ENCODE measurements at regions not wholly inside any gene's neighbourhood (a gene's known extent, or its start where the extent isn't known, plus 50 kb on each side); places are given as distances from the start of the nearest gene placed in this dataset.
A peak's percentile ranks its signal among the peaks of the same experiment; 100 is the strongest.

DNA sequence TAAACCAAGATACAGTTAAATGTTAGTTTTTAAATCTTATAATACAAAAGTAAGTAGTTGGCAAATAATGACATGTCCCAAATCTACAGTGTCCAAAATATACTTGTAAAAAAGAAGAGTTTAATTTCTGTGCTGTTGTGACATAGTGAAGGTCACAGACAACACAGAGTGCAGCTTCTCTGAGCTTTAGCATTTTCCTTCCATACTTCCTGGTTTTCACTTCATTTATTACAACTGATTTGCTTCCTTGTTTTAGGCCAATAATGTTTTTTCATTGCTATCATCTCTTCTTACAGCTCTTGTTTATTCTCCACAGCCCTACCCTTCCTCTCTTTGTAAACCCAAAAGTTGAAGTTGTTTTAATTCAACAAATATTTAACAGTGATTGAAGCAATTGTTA is 132.4 kb upstream of the TET2 start:
- DNase-seq = no peak
- Mint-ChIP-seq H3K4me1 (ENCODE audit: low read depth) (no peaks in the 10 kb centered on the region), H3K4me3 (no peak overlapping the region), H3K27me3 (ENCODE audit: low read depth) (peaks cover 2% of the 10 kb centered on the region), H3K9me3 (peaks cover 11% of the 10 kb centered on the region), H3K36me3 (ENCODE audit: insufficient read depth) (peaks cover 1% of the 10 kb centered on the region)
- ATAC-seq = no peak

DNA sequence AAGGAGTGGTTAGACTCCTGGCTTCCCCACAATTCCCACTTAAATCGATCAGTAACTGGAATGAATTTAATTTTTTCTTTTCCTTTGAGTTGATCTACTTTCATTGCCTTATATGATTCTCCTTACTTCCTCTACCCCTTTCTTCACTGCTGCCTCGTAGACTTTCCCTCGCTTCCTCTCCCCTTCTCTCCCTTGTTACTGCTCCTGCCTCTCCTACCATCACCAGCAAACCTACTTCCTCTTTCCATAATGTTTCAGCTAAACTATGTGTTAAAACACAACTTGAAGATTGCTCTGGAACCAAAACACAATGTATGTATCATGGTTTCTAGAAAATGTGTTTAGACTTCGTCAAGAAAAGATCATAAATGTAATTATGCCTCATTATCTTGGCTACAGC is 132.0 kb upstream of the TET2 start:
- Mint-ChIP-seq H3K4me1 (ENCODE audit: low read depth) (no peaks in the 10 kb centered on the region), H3K9me3 (peaks cover 11% of the 10 kb centered on the region), H3K36me3 (ENCODE audit: insufficient read depth) (peaks cover 1% of the 10 kb centered on the region), H3K4me3 (no peak overlapping the region), H3K27me3 (ENCODE audit: low read depth) (peaks cover 2% of the 10 kb centered on the region)
- ATAC-seq (no peak), DNase-seq (no peak)

DNA sequence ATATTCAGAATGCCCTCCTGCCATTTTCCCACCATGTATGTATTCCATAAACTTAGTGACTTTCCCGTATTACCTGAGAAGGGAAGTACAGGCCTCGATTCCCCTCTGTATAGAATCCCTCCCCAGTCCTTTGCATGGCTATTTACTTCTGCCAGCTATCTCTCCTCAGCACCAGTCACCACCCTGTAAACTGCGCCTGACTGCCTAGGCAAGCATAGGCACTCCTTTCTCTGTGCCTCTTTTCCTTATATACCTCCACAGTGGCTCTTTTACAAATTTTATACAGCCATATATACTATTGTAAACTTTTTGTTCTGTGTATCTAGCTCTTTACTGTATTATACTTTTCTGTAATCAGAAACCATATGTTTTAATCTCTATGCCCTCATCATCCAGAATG is 130.9 kb upstream of the TET2 start:
- Mint-ChIP-seq H3K4me1 (ENCODE audit: low read depth) (no peaks in the 10 kb centered on the region), H3K36me3 (ENCODE audit: insufficient read depth) (no peaks in the 10 kb centered on the region)

DNA sequence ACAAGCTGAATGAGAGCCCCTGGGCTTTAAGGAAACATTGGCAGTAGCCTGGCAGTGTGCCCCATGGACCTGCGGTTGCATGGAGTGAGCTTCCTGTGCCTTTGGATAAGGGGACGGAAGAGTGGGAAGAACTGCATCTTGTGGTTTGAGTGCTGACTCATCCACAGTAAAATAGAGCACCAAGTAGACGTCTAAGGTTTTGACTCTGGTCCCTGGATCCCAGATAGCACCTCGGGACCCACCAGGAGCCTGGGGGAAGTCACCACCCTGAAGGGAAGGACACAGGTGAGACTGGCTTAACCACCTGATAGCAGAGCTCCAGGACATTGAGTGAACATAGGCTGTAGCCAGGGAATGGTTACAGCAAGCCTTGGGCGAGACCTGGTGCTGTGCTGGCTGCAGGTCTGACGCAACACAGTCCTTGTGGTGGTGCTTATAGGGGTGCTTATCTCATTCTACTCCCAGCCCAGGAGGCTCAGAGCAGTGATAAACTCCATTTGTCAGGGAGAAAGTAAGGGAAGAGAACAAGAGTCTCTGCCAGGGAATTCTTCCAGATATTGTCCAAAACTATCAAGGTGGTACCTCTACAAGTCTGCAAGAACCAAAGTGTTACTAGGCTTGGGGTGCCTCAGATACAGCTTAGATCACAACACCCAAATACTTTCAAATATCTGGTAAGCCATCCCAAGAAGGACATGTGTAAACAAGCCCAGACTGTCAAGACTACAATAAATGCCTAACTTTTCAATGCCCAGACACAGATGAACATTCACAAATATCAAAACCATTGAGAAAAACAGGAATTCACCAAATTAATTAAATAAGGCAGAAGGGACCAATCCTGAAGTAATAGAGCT is 123.6 kb upstream of the TET2 start:
- Mint-ChIP-seq H3K27me3 (ENCODE audit: low read depth) (no peaks in the 10 kb centered on the region), H3K4me1 (ENCODE audit: low read depth) (no peaks in the 10 kb centered on the region), H3K9me3 (peaks cover 14% of the 10 kb centered on the region), H3K36me3 (ENCODE audit: insufficient read depth) (no peaks in the 10 kb centered on the region), H3K4me3 (no peak overlapping the region)
- ATAC-seq (no peak), DNase-seq (no peak)

More for the DNA sequence above, 130.9 kb upstream of the TET2 start:
- Mint-ChIP-seq H3K9me3 (peaks cover 3% of the 10 kb centered on the region), H3K27me3 (ENCODE audit: low read depth) (no peaks in the 10 kb centered on the region), H3K4me3 (no peak overlapping the region)
- DNase-seq (no peak), ATAC-seq (no peak)

DNA sequence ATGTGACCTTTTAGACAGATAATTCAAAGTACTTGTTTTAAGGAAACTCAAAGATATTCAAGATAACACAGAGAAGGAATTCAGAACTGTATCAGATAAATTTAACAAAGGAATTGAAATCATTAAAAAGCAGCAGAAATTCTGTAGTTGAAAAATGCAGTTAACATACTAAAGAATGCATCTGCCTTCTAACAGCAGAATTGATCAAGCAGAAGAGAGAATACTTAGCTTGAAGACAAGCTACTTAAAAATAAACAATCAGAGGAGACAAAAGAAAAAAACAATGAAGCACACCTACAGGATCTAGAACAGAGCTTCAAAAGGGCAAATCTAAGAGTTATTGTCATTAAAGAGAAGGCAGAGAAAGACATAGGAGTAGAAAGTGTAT is 123.0 kb upstream of the TET2 start:
- Mint-ChIP-seq H3K4me3 (no peak overlapping the region), H3K9me3 (peaks cover 11% of the 10 kb centered on the region), H3K4me1 (ENCODE audit: low read depth) (no peaks in the 10 kb centered on the region), H3K36me3 (ENCODE audit: insufficient read depth) (no peaks in the 10 kb centered on the region), H3K27me3 (ENCODE audit: low read depth) (no peaks in the 10 kb centered on the region)
- DNase-seq (no peak), ATAC-seq (no peak)

DNA sequence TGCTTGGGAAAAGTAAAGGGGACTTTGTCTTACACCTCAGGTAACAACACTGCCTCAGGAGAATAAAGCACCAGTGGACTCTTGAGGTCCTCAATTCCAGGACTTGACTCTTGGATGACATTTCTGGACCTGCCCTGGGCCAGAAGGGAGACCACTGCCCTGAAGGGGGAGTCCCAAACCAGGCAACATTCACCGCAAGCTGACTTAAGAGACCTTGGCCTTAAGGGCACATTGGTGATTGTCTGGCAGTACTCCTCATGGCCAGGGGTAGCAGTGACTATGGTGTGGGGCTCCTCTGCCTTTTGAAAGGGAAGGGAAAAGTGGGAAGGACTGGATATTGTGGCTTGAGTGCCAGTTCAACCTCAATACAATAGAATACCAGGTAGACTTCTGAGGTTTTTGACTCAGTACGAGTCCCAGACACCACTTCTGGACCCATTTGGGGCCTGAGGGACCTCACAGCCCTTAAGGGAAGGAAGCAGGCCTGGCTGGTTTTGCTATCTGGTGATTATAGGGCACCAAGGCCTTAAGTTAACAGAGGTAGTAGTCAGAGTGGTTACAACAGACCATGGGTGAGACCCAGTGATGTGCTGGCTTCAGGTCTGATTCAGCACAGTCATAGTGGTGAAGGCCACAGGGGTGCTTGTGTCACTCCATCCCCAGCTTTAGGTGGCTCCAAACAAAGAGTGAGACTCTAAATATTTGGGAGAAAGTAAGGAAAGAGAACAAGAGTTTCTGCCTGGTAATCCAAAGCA is 121.2 kb upstream of the TET2 start:
- DNase-seq (no peak), ATAC-seq (no peak)
- no peaks in the 10 kb centered on the region for H3K4me1 Mint-ChIP-seq (ENCODE audit: low read depth)
- H3K9me3 Mint-ChIP-seq = peaks cover 11% of the 10 kb centered on the region
- H3K36me3 Mint-ChIP-seq (ENCODE audit: insufficient read depth) = no peaks in the 10 kb centered on the region
- no peaks in the 10 kb centered on the region for H3K27me3 Mint-ChIP-seq (ENCODE audit: low read depth)
- H3K4me3 Mint-ChIP-seq = no peak overlapping the region

DNA sequence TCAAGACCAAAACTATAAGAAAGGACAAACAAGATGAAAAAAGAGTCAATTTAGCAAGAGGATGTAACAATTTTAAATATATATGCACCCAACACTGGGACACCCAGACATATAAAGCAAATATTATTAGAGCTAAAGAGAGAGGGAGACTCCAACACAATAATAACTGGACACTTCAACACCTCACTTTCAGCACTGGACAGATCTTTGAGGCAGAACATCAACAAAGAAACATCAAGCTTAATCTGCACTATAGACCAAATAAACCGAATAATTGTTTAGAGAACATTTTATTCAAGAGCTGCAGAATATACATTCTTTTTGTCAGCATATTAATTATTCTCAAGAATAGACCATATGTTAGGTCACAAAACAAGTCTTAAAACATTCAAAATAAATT is 109.7 kb upstream of the TET2 start:
- Mint-ChIP-seq H3K27me3 (ENCODE audit: low read depth) (no peaks in the 10 kb centered on the region), H3K4me1 (ENCODE audit: low read depth) (no peaks in the 10 kb centered on the region), H3K36me3 (ENCODE audit: insufficient read depth) (no peaks in the 10 kb centered on the region), H3K9me3 (peaks cover 13% of the 10 kb centered on the region), H3K4me3 (no peak overlapping the region)
- DNase-seq (no peak), ATAC-seq (no peak)

DNA sequence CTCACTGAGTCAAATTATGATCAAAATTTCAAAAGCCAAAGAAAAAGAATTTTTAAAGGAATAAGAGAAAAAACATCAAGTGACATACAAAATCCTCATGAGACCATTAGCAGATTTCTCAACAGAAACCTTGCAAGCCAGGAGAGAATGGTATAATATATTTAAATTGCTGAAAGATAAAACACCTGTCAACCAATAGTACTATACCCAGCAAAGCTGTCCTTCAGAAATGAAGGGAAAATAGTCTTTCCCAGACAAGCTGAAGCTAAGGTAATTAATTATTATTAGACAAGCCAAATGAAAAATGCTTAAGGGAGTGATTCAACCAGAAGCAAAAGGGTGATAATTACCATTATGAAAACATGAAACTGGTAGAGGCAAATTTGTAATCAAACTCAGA is 104.2 kb upstream of the TET2 start:
- H3K36me3 Mint-ChIP-seq (ENCODE audit: insufficient read depth) = no peaks in the 10 kb centered on the region
- no peak overlapping the region for H3K4me3 Mint-ChIP-seq
- H3K27me3 Mint-ChIP-seq (ENCODE audit: low read depth) = no peaks in the 10 kb centered on the region
- ATAC-seq (no peak), DNase-seq (no peak)
- H3K9me3 Mint-ChIP-seq = peaks cover 27% of the 10 kb centered on the region
- no peaks in the 10 kb centered on the region for H3K4me1 Mint-ChIP-seq (ENCODE audit: low read depth)

DNA sequence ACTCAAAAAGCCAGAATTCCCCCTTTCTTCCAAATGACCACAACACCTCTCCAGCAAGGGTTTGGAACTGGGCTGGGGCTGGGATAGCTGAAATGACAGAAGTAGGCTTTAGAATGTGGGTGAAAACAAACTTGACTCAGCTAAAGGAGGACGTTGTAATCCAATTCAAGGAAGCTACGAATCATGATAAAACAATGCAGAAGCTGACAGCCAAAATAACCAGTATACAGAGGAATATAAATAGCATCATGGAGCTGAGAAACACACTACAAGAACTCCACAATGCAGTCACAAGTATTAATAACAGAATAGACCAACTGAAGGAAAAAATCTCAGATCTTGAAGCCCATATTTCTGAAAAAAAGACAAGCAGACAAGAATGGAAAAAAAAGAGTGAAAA is 95.8 kb upstream of the TET2 start:
- ATAC-seq (no peak), DNase-seq (no peak)
- Mint-ChIP-seq H3K36me3 (ENCODE audit: insufficient read depth) (no peaks in the 10 kb centered on the region), H3K27me3 (ENCODE audit: low read depth) (peaks cover 3% of the 10 kb centered on the region), H3K9me3 (peaks cover 11% of the 10 kb centered on the region), H3K4me1 (ENCODE audit: low read depth) (no peaks in the 10 kb centered on the region), H3K4me3 (no peak overlapping the region)

DNA sequence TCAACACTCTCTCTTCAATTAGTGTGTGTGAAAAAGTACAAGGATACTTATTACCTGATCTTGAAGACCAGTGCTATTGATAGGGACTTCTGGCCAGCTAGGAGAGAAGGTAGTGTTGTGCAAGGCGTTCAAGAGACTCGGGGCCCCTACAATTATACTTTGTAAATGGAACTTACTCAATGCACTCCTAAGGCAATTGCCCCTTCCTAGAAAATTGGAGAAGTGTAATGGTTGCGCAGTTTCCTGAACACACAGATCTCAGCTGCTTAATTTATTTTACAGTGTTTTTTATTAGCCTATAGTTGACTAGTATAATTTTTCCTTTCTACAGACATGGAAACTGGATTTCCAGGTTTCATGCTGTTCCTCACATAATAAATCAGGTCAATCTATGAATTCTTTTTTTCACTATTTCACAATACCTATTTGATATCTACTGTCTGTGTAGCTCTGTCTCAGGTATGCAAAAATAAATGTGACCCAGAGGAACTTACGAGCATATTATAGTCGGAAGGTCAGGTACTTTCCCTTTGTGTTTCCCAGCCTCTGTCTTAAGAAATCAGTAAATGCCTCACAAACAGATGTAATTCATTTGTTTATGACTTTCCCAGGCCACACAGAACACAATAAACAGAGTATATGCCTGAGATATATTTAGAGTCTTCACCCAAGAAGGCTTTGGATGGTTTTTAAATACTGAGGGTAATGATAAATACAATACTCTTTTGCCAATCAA is 89.1 kb upstream of the TET2 start:
- peaks cover 2% of the 10 kb centered on the region for H3K9me3 Mint-ChIP-seq
- no peak for DNase-seq
- H3K4me3 Mint-ChIP-seq = no peak overlapping the region
- H3K36me3 Mint-ChIP-seq (ENCODE audit: insufficient read depth) = no peaks in the 10 kb centered on the region
- H3K27me3 Mint-ChIP-seq (ENCODE audit: low read depth) = no peaks in the 10 kb centered on the region
- ATAC-seq = no peak
- H3K4me1 Mint-ChIP-seq (ENCODE audit: low read depth) = peaks cover 44% of the 10 kb centered on the region

DNA sequence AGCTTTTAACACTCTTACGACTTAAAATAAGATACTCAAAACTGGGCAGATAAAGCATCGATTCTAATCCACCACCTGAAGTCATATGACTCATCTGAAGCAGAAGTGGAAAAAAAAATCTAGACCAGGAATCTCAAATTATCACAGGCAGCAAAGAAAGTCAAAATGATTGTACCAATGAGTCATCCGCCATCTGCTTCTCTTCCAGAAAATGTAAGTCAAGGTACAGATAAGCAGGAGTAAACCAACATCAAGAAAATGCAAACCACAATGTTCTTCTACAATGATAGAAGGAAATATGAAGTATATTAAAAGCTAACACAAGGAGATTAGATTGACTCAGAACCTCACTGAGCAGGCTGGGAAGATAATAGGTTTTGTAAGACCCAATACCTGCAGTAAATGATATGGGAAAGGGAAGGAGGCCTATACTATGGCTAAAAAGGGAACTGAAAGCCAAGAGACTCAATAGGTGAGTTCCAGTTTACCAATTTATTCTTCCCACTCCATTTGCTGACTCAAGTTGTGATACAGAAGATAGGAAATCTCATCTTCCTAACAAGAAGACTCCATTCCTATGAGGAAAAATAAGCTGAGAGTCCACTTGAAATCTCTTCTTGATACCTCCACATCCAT is 88.4 kb upstream of the TET2 start:
- Mint-ChIP-seq H3K4me1 (ENCODE audit: low read depth) (peaks cover 44% of the 10 kb centered on the region), H3K9me3 (no peaks in the 10 kb centered on the region), H3K27me3 (ENCODE audit: low read depth) (no peaks in the 10 kb centered on the region), H3K4me3 (no peak overlapping the region), H3K36me3 (ENCODE audit: insufficient read depth) (no peaks in the 10 kb centered on the region)
- ATAC-seq (peak; percentile 25 to 56), DNase-seq (no peak)

DNA sequence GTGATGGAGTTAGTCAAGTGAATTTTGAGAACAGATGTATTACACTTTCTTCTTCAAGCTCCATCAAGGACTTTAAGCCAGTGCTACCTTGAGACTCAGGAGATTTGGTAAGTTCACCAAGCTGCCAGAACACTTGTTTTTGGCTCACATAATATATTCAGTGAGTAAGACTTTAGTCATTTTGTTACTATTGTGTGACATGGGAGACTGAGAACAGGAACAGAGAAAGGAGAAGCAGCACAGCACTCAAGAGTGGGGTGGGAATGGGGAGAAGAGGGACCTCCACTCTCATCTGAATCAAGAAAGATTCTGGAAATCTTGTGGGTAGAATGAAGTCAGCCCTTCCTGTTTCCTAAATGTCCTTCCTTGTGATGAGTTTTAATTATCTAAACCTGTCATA is 87.3 kb upstream of the TET2 start:
- H3K4me1 Mint-ChIP-seq (ENCODE audit: low read depth) = peaks cover 44% of the 10 kb centered on the region
- no peaks in the 10 kb centered on the region for H3K27me3 Mint-ChIP-seq (ENCODE audit: low read depth)
- ATAC-seq = peak; percentile 47 to 59
- no peak overlapping the region for H3K4me3 Mint-ChIP-seq
- H3K36me3 Mint-ChIP-seq (ENCODE audit: insufficient read depth) = no peaks in the 10 kb centered on the region
- no peak for DNase-seq
- H3K9me3 Mint-ChIP-seq = no peaks in the 10 kb centered on the region

DNA sequence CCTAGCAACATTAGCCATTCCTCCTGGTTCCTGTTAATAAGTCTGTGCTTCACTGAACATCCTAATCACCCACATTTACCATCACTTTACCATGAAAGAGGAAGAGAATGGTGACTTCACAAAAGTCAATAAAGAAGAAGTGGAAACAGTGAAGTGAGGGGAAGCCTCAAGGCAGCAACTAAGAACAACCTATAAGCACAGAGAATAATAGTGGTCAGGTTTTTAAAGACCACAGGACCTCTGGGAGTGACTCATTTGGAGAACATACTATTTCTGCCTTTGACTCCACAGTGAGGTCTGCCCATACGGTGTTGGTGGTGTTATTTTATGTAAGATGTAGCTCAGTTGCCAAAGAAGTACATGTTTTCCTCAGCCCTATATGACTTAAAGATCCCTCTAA is 86.0 kb upstream of the TET2 start:
- Mint-ChIP-seq H3K4me3 (no peak overlapping the region), H3K9me3 (no peaks in the 10 kb centered on the region), H3K36me3 (ENCODE audit: insufficient read depth) (no peaks in the 10 kb centered on the region), H3K4me1 (ENCODE audit: low read depth) (peaks cover 44% of the 10 kb centered on the region), H3K27me3 (ENCODE audit: low read depth) (no peaks in the 10 kb centered on the region)
- ATAC-seq = peak; percentile 56 to 61
- no peak for DNase-seq

DNA sequence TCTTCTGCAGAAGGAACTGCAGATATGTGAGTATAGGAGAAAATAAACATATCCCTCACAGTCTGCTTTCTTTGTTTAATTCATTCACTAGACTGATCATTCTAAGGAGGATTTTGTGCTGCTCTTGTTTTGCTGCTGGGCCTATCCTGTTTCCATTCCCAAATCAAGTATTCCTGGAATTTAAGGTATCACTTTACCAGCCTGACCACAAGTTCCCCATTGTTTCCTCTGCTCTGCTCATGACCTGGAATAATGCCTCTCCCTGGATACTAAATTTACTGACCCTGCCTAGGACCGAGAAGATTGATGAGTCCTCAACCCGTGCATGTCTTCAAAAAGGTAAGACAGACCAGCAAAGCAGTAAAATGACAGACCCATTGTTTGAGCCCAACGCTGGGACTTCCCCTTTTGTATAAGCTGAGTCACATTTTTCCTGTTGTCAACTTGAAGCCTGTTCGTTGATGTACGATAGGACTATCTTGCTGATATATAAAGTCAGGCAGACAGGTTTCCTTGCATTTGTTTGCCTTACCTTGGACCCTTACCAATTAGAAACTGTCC is 85.5 kb upstream of the TET2 start:
- H3K9me3 Mint-ChIP-seq = no peaks in the 10 kb centered on the region
- H3K4me3 Mint-ChIP-seq = peak overlapping the region; percentile 7
- peaks cover 44% of the 10 kb centered on the region for H3K4me1 Mint-ChIP-seq (ENCODE audit: low read depth)
- ATAC-seq (peak; percentile 62 to 65), DNase-seq (peak; percentile 11)
- H3K27me3 Mint-ChIP-seq (ENCODE audit: low read depth) = no peaks in the 10 kb centered on the region
- H3K36me3 Mint-ChIP-seq (ENCODE audit: insufficient read depth) = no peaks in the 10 kb centered on the region

All from activated T-cell treated with anti-CD3 and anti-CD28 coated beads, Interleukin-2, amount 50 U/mL, for 4 hours (primary cell).